Skin of body (tissue), 1 donor: ENCODE measurements at regions not wholly inside any gene's neighbourhood (a gene's known extent, or its start where the extent isn't known, plus 50 kb on each side); places are given as distances from the start of the nearest gene placed in this dataset.
"Not testable (repeated sequence)": the region's sequence is repeated elsewhere in the genome, so short reads cannot be mapped to it uniquely, and the experiment has no call there.

Experiments
- DNase-seq: peaks from one replicate; lab custom pipeline; 2025; lab: John Stamatoyannopoulos, UW

- peak; percentile 39 for DNase-seq
Measured at GRCh38 chr13:65722506-65722905, 1507.6 kb downstream of the PCDH9 start.

DNA sequence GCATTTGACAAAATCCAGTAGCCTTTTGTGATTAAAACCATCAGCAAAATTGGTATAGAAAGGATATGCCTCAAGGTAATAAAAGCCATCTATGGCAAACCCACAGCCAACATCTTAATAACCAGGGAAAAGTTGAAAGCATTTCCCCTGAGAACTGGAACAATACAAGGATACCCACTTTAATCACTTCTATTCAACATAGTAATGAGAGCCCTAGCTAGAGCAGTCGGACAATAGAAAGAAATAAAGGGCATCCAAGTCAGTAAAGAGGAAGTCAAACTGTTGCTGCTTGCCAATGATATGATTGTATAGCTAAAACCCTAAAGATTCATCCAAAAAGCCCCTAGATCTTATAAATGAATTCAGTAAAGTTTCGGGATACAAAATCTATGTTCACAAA is 1510.3 kb downstream of the PCDH9 start:
- no peak for DNase-seq

- DNase-seq: no peak
Measured at GRCh38 chr13:65710514-65710913, 1519.6 kb downstream of the PCDH9 start.

- no peak for DNase-seq
Measured at GRCh38 chr13:65697843-65698242, 1532.3 kb downstream of the PCDH9 start.

DNA sequence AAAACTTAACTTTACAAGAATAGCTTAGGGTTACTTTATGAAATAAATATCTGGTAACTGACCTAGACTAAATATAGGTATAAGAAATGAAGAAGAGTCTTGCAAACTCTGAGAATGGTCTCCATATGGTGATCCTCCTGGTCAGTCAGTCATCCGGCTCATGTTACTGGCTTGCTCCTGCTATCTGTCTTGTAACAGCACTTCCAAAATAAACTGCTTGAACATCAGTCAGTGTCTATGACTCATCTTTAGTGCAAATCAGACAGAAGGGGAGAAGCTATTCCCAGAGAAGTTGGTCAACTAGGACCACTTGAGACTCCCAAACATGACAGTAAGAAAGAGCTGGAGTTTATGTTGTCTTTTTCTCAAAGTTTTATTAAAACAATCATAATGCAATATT is 1550.9 kb downstream of the PCDH9 start:
- DNase-seq: no peak

DNA sequence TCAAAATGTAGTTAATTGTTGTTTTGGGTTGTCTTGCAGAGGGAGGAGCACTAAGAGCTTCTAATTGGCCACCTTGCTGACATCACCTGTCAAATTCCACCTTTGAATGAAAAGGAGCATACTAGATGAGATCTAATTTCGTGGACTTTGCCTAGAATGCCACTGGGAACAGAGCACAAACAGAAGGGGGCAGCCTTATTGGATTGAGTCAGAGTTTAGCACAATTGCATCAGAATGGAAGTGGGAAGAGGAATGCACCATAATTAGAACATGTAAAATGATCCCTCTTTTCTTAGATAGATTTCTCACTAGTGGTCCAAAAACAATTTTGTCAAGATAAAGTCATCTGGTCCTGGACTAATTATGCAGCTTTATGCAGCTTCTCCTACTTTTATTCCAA is 1552.2 kb downstream of the PCDH9 start:
- DNase-seq: no peak

DNA sequence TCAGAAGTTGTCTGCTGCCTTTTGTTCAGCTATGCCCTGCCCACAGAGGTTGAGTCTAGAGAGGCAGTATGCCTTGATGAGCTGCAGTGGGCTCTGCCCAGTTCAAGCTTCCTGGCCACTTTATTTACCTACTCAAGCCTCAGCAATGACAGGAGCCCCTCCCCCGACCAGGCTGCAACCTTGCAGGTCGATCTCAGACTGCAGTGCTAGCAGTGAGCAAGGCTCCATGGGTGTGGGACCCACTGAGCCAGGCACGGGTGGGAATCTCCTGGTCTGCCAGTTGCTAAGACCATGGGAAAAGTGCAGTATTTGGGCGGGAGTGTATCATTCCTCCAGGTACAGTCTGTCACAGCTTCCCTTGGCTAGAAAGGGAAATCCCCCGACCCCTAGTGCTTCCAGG is 1554.8 kb downstream of the PCDH9 start:
- DNase-seq: not testable (repeated sequence)

GRCh38 chr13:65670014-65670625 is 1560.0 kb downstream of the PCDH9 start:
- DNase-seq: no peak

DNA sequence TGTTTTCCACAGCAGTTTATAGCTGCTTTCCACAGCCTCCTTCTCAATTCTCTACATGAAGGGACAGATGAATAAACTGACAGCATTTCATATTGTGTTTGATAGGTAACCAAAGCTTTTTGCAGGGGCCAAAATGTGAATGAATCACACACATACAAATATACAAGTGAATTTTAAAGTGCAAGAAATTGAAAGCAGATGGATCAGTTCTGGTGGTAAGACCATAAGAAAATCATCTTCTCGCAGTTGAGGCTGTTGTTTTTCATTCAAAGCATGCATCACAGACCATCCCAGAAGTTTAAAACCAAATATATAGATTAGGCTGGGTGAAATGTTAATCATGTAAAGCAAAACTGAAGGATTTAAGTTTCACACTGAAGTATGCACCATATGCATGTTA is 1569.4 kb downstream of the PCDH9 start:
- DNase-seq: no peak

GRCh38 chr13:65656740-65657329 is 1573.3 kb downstream of the PCDH9 start:
- no peak for DNase-seq

- no peak for DNase-seq
Measured at GRCh38 chr13:65653613-65654012, 1576.5 kb downstream of the PCDH9 start.

DNA sequence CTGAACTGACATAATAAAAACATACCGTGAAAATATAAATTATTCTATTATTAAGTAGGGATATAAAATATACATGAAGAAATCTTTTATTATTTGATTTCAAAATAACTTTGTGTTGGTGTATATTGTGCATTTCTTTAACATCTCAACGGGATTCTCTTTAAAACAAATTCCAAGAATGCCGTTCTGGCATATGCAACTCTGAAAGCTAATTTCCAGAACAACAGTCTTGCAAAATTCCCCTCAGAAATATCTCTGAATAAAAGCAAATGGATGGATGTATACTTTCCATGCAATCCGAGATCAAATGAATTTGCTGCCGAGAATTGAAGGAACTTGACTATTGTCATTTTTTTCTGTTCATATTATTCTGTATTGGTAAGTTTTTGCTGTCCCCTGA is 1579.8 kb downstream of the PCDH9 start:
- DNase-seq: no peak

DNA sequence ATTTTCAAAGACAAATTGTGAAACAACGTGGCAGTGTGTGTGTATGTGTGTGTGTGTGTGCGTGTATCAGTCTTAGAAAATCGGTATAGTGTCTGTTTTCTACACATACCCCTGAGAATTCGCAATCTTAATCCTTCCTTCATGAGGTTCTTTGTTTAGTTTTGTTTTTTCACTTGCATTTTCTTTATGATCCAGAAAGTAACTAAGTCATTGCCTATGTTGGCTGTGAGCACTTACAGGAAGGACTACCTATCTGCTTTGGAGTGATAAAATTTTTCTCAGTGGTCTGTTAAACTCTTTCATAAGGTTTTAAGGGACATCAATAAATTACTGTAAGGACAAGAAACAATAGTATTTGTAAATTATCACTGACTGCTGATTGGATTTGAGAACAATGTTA is 1587.1 kb downstream of the PCDH9 start:
- DNase-seq: no peak

- DNase-seq: no peak
Measured at GRCh38 chr13:65642301-65642700, 1587.8 kb downstream of the PCDH9 start.

DNA sequence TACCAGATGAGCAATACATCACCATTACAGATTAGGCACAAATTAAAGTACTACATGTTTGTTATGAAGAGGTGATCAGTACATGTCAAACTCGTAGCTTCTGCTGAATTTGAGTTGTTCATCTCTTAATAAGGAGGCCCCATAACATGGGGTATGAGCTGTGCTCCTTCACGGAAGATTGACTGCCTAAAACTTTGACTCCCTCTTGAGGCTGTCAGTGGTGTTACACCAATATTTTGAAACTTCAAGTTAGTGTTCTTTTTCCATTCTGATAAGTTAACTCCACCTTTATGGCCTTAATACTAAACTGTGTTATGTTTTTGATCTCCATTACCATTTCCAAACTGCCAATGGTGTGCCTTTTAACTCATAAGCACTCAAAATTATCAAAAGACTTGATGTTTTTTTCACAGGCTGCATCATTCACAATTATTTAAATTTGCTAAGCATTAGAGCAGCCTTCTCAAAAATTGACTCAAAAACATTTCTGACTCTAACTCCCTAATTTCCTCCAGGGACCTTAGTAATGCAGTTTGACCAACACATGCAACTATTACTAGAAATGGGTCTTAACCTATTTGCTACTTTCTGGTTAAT is 1591.5 kb downstream of the PCDH9 start:
- peak; percentile 33 for DNase-seq

- no peak for DNase-seq
Measured at GRCh38 chr13:65633806-65634205, 1596.3 kb downstream of the PCDH9 start.

GRCh38 chr13:65631078-65631477 is 1599.1 kb downstream of the PCDH9 start:
- no peak for DNase-seq

DNA sequence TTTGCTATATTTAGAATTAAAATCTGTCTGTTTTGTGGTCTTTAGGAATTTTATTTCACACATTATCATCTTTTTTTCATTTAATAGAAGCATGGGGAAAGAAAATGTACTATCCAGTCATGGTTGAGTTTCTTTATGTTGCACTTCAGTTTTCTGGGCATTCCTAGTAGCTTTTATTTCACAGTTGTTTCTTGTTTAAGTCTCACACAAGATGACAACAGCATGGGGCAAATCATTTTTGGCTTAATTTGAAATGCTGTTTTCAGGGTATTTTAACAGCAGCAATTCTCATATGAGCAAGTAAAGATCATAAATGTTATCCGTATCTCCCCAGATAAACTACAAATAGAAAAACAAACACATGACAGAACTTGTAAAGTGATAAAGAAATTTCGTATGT is 1600.2 kb downstream of the PCDH9 start:
- DNase-seq: no peak

DNA sequence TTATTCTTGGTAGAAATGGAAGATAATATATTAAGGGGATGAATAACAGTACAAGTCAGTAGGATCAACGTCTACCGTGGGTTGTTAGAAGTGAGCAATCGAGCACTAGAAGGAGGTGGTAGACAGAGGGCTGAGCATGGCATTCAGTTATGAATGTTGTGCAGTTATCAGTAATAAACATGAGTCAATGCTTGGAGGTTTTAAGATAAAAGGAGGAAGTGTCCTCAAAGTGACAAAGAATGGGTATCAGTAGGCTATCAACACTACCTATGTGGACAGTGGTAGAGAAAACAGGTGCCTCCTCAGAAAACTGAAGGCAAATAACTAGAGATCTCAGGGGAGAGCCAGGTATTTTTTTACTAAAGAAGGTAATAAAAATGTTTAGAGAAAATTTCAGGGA is 1607.0 kb downstream of the PCDH9 start:
- DNase-seq: no peak

- DNase-seq: no peak
Measured at GRCh38 chr13:65615506-65615905, 1614.6 kb downstream of the PCDH9 start.

GRCh38 chr13:65613004-65613403 is 1617.1 kb downstream of the PCDH9 start:
- no peak for DNase-seq

DNA sequence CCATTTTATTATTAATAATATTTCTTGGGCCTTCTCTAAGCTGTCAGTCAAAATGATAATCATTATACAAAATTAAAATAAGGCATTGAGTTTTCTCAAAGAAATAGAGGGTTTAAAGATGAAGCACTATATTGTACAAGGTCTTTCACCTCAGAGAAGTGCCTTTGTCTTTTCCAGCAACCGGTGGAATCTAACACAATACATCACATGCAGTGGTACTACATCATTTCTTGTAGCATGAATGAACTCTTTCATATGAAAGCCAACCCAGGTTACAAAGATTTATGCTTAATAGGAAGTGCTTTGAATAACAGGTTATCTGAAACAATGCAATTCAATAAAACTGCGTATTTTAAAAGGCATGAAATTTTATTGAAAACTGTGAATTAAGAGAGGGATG is 1620.8 kb downstream of the PCDH9 start:
- DNase-seq: no peak

- DNase-seq: no peak
Measured at GRCh38 chr13:65606622-65607021, 1623.5 kb downstream of the PCDH9 start.
